Thyroid gland (tissue), 4 donors: ENCODE measurements at regions not wholly inside any gene's neighbourhood (a gene's known extent, or its start where the extent isn't known, plus 50 kb on each side); places are given as distances from the start of the nearest gene placed in this dataset.

Experiments used
- CTCF ChIP-seq, 6 experiments: fragments of 200-600 bp in 3 of 6; fragments of 450-650 bp in 3 of 6; sonication (generic) in 3 of 6; IDR thresholded peaks; one replicate each; pipeline ENCODE4 v1.5.1; 2016 to 2019; ENCODE audit warnings: antibody characterized with exemption in 6 of 6, mild to moderate bottlenecking in 2 of 6, inconsistent platforms in 1 of 6, moderate library complexity in 1 of 6
- POLR2A ChIP-seq, 2 donors: fragments of 450-650 bp; IDR thresholded peaks; one replicate each; pipeline ENCODE4 v1.6.1; 2017; ENCODE audit warnings: antibody characterized with exemption in 2 of 2, mild to moderate bottlenecking in 2 of 2, moderate library complexity in 1 of 2

GRCh38 chr16:77617996-77618395 lies 104.3 kb upstream of the NUDT7 start:
- TF ChIP-seq CTCF (IDR thresholded peaks at IDR 0.05): no peak
- TF ChIP-seq POLR2A (IDR thresholded peaks at IDR 0.05): no peak
